ENCODE measurements at regions not wholly inside any gene's neighbourhood (a gene's known extent, or its start where the extent isn't known, plus 50 kb on each side); places are given as distances from the start of the nearest gene placed in this dataset.

DNA sequence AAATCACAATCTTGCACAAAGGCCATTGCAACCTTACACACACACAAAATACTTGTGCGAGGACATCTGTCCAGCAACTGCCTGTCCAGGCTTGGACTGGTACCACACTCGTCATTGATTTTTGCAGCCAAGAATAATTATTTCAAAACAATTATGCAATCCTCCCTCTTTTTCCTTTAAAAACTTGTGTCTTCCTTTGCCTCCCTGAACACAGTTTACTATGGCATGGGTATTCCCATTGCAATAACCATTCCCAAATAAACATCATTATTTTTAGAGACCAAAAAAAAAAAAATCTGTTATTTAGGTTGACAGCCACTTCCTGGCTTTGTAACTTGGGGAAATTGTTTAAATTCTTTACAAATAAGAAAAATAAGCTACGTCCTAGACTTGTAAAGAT, 54.0 kb downstream of the C11orf91 start:
- Mint-ChIP-seq H3K27me3 (peaks cover 19 to 28% of the 10 kb centered on the region in 2 donors), H3K4me3 (no peak overlapping the region), H3K9me3 (no peaks in the 10 kb centered on the region), H3K4me1 (no peaks in the 10 kb centered on the region), H3K36me3 (no peaks in the 10 kb centered on the region), H3K27ac (no peak overlapping the region)
- Histone ChIP-seq H3K4me1 (ENCODE audit: control insufficient read depth in 1 of 2, extremely low read depth in 1 of 2, insufficient read depth in 2 of 2, low read length in 2 of 2) (no peaks in the 10 kb centered on the region), H3K36me3 (ENCODE audit: control insufficient read depth in 2 of 2, extremely low read depth in 1 of 2, insufficient read depth in 1 of 2, low read length in 1 of 2) (no peaks in the 10 kb centered on the region), H3K9me3 (no peaks in the 10 kb centered on the region), H3K4me3 (ENCODE audit: control insufficient read depth in 1 of 2, extremely low read depth in 1 of 2, low read length in 1 of 2) (no peak overlapping the region), H3K27me3 (replicated peaks in 1 of 2; ENCODE audit: control insufficient read depth in 2 of 2, extremely low read depth in 1 of 2, insufficient read depth in 2 of 2, low read length in 1 of 2) (peaks cover 0 to 14% of the 10 kb centered on the region in 2 experiments), H3K27ac (ENCODE audit: low read length) (no peak overlapping the region)
- DNase-seq (no peak), ATAC-seq (replicated peaks in 1 of 4) (no peak)
- CTCF ChIA-PET = interaction anchor here in 1 of 2 donors (0.6 to 0.7 kb wide), 2 partner anchors 79 to 241 kb away, joined by 3 to 5 read pairs; no protein-coding TSS in a partner anchor
- 50% methylated on average over 2 of the region's 3 CpGs for WGBS (ENCODE audit: insufficient coverage)
- POLR2A ChIA-PET = no interaction called here

DNA sequence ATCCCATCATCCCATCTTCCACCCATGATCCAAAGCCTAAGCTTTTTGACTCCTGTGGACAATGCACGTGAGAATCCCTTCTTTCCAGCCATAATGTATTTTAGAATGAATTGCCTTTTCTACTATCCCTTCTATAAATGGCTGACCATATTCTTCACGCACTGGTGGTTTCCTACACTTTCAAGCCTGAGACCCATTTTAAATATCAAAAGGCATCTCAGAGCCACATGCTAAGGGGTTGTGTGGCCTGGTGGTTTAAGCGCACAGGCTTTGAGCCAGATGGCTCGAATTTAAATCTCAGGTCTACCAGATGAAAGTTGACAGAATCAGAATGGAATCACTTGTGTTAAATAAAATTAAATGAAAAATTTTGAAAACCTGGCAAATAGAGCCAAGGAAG, 54.5 kb downstream of the C11orf91 start:
- no CpG with 5 or more reads among the region's 4 CpGs for WGBS (ENCODE audit: insufficient coverage)
- H3K4me1 Mint-ChIP-seq = no peaks in the 10 kb centered on the region
- Histone ChIP-seq H3K27ac (ENCODE audit: low read length) (no peak overlapping the region), H3K4me3 (ENCODE audit: control insufficient read depth in 1 of 2, extremely low read depth in 1 of 2, low read length in 1 of 2) (no peak overlapping the region), H3K9me3 (no peaks in the 10 kb centered on the region), H3K27me3 (replicated peaks in 1 of 2; ENCODE audit: control insufficient read depth in 2 of 2, extremely low read depth in 1 of 2, insufficient read depth in 2 of 2, low read length in 1 of 2) (peaks cover 0 to 14% of the 10 kb centered on the region in 2 experiments), H3K36me3 (ENCODE audit: control insufficient read depth in 2 of 2, extremely low read depth in 1 of 2, insufficient read depth in 1 of 2, low read length in 1 of 2) (no peaks in the 10 kb centered on the region), H3K4me1 (ENCODE audit: control insufficient read depth in 1 of 2, extremely low read depth in 1 of 2, insufficient read depth in 2 of 2, low read length in 2 of 2) (no peaks in the 10 kb centered on the region)
- H3K4me3 Mint-ChIP-seq = no peak overlapping the region
- H3K36me3 Mint-ChIP-seq = no peaks in the 10 kb centered on the region
- H3K27ac Mint-ChIP-seq = no peak overlapping the region
- peaks cover 19 to 28% of the 10 kb centered on the region in 2 donors for H3K27me3 Mint-ChIP-seq
- no peaks in the 10 kb centered on the region for H3K9me3 Mint-ChIP-seq
- CTCF ChIA-PET = interaction anchor here in 1 of 2 donors (0.6 kb wide), 1 partner anchor 241 kb away, joined by 5 read pairs; no protein-coding TSS in a partner anchor
- POLR2A ChIA-PET = no interaction called here
- ATAC-seq (replicated peaks in 1 of 4) (no peak), DNase-seq (no peak)

GRCh38 chr11:33645686-33646085, 54.9 kb downstream of the C11orf91 start:
- Mint-ChIP-seq H3K9me3 (no peaks in the 10 kb centered on the region), H3K4me1 (no peaks in the 10 kb centered on the region), H3K36me3 (no peaks in the 10 kb centered on the region), H3K4me3 (no peak overlapping the region), H3K27me3 (peaks cover 16 to 26% of the 10 kb centered on the region in 2 donors), H3K27ac (no peak overlapping the region)
- Histone ChIP-seq H3K36me3 (ENCODE audit: control insufficient read depth in 2 of 2, extremely low read depth in 1 of 2, insufficient read depth in 1 of 2, low read length in 1 of 2) (no peaks in the 10 kb centered on the region), H3K4me1 (ENCODE audit: control insufficient read depth in 1 of 2, extremely low read depth in 1 of 2, insufficient read depth in 2 of 2, low read length in 2 of 2) (no peaks in the 10 kb centered on the region), H3K27ac (ENCODE audit: low read length) (no peak overlapping the region), H3K9me3 (no peaks in the 10 kb centered on the region), H3K27me3 (replicated peaks in 1 of 2; ENCODE audit: control insufficient read depth in 2 of 2, extremely low read depth in 1 of 2, insufficient read depth in 2 of 2, low read length in 1 of 2) (peaks cover 0 to 17% of the 10 kb centered on the region in 2 experiments), H3K4me3 (ENCODE audit: control insufficient read depth in 1 of 2, extremely low read depth in 1 of 2, low read length in 1 of 2) (no peak overlapping the region)
- WGBS (ENCODE audit: insufficient coverage) = 87% methylated on average over 11 of the region's 20 CpGs
- ChIA-PET POLR2A (no interaction called here), CTCF (no interaction called here)
- no peak for ATAC-seq (replicated peaks in 1 of 4)
- DNase-seq = no peak

DNA sequence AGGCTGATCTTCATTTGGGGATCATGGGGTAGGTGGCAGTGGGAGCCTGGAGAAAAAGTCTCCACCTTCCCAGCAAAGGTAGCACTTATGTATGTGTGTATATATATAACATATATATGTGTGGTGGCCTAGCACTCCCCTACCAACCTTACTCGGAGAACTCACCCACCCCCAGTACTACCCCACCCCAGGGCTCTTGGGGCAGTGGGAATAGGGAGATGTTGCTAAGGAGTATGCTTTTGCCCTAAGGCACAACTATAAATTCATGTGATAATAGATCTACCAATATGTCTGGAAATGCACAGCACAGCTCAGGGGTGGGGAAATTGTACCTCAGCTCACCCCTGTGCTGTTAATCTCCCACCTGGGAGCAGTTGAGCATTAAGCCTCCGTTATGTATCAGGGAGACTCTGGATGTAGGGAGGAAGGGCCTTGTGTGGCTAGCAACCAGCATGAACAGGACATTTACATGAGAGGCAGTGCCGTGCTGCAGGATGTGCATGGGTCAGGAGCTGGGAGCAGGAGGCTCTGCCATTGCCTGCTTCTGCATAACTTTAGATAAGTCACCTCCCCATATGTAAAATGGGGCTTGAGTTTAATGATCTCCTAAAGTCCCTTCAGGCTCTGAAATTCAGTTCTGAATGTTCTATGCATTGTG, 57.3 kb downstream of the C11orf91 start:
- WGBS (ENCODE audit: insufficient coverage) = 50% methylated on average over 1 of the region's 3 CpGs
- POLR2A ChIA-PET = no interaction called here

GRCh38 chr11:33642461-33643166, 58.0 kb downstream of the C11orf91 start:
- H3K27ac Mint-ChIP-seq = no peak overlapping the region
- WGBS (ENCODE audit: insufficient coverage) = 88% methylated on average over 6 of the region's 8 CpGs
- H3K4me3 Mint-ChIP-seq = no peak overlapping the region

More for the DNA sequence above, 57.3 kb downstream of the C11orf91 start:
- Mint-ChIP-seq H3K27me3 (peaks cover 19 to 21% of the 10 kb centered on the region in 2 donors), H3K9me3 (peaks cover 0 to 4% (median 0%) of the 10 kb centered on the region in 3 donors), H3K4me3 (no peak overlapping the region), H3K4me1 (no peaks in the 10 kb centered on the region), H3K36me3 (no peaks in the 10 kb centered on the region), H3K27ac (no peak overlapping the region)
- no peak overlapping the region for H3K4me3 ChIP-seq (ENCODE audit: control insufficient read depth in 1 of 2, extremely low read depth in 1 of 2, low read length in 1 of 2)
- no peak for ATAC-seq (replicated peaks in 1 of 4)
- H3K36me3 ChIP-seq (ENCODE audit: control insufficient read depth in 2 of 2, extremely low read depth in 1 of 2, insufficient read depth in 1 of 2, low read length in 1 of 2) = no peaks in the 10 kb centered on the region
- no peak overlapping the region for H3K27ac ChIP-seq (ENCODE audit: low read length)
- CTCF ChIA-PET = no interaction called here
- H3K4me1 ChIP-seq (ENCODE audit: control insufficient read depth in 1 of 2, extremely low read depth in 1 of 2, insufficient read depth in 2 of 2, low read length in 2 of 2) = no peaks in the 10 kb centered on the region
- peaks cover 0 to 17% of the 10 kb centered on the region in 2 experiments for H3K27me3 ChIP-seq (replicated peaks in 1 of 2; ENCODE audit: control insufficient read depth in 2 of 2, extremely low read depth in 1 of 2, insufficient read depth in 2 of 2, low read length in 1 of 2)
- no peaks in the 10 kb centered on the region for H3K9me3 ChIP-seq
- no peak for DNase-seq

GRCh38 chr11:33640730-33641371, 59.8 kb downstream of the C11orf91 start:
- ATAC-seq (replicated peaks in 1 of 4) (no peak), DNase-seq (no peak)
- H3K4me3 ChIP-seq (ENCODE audit: control insufficient read depth in 1 of 2, extremely low read depth in 1 of 2, low read length in 1 of 2) = no peak overlapping the region
- no peak overlapping the region for H3K27ac ChIP-seq (ENCODE audit: low read length)
- Mint-ChIP-seq H3K27ac (no peak overlapping the region), H3K9me3 (peaks cover 0 to 4% (median 0%) of the 10 kb centered on the region in 3 donors), H3K27me3 (peaks cover 23 to 27% of the 10 kb centered on the region in 2 donors), H3K36me3 (no peaks in the 10 kb centered on the region), H3K4me1 (no peaks in the 10 kb centered on the region), H3K4me3 (no peak overlapping the region)
- no peaks in the 10 kb centered on the region for H3K9me3 ChIP-seq
- no peaks in the 10 kb centered on the region for H3K4me1 ChIP-seq (ENCODE audit: control insufficient read depth in 1 of 2, extremely low read depth in 1 of 2, insufficient read depth in 2 of 2, low read length in 2 of 2)
- WGBS (ENCODE audit: insufficient coverage) = no CpG with 5 or more reads among the region's 8 CpGs
- no peaks in the 10 kb centered on the region for H3K36me3 ChIP-seq (ENCODE audit: control insufficient read depth in 2 of 2, extremely low read depth in 1 of 2, insufficient read depth in 1 of 2, low read length in 1 of 2)
- peaks cover 0 to 17% of the 10 kb centered on the region in 2 experiments for H3K27me3 ChIP-seq (replicated peaks in 1 of 2; ENCODE audit: control insufficient read depth in 2 of 2, extremely low read depth in 1 of 2, insufficient read depth in 2 of 2, low read length in 1 of 2)
- POLR2A ChIA-PET = no interaction called here
- CTCF ChIA-PET = interaction anchor here in 1 of 2 donors (0.7 kb wide), 1 partner anchor 346 kb away, joined by 3 read pairs; no protein-coding TSS in a partner anchor

More at GRCh38 chr11:33642461-33643166, 58.0 kb downstream of the C11orf91 start:
- POLR2A ChIA-PET = no interaction called here
- H3K4me3 ChIP-seq (ENCODE audit: control insufficient read depth in 1 of 2, extremely low read depth in 1 of 2, low read length in 1 of 2) = no peak overlapping the region
- CTCF ChIA-PET = no interaction called here
- Mint-ChIP-seq H3K9me3 (peaks cover 0 to 4% (median 0%) of the 10 kb centered on the region in 3 donors), H3K36me3 (no peaks in the 10 kb centered on the region), H3K4me1 (no peaks in the 10 kb centered on the region), H3K27me3 (peaks cover 23 to 26% of the 10 kb centered on the region in 2 donors)
- DNase-seq = no peak
- no peaks in the 10 kb centered on the region for H3K36me3 ChIP-seq (ENCODE audit: control insufficient read depth in 2 of 2, extremely low read depth in 1 of 2, insufficient read depth in 1 of 2, low read length in 1 of 2)
- no peak overlapping the region for H3K27ac ChIP-seq (ENCODE audit: low read length)
- H3K27me3 ChIP-seq (replicated peaks in 1 of 2; ENCODE audit: control insufficient read depth in 2 of 2, extremely low read depth in 1 of 2, insufficient read depth in 2 of 2, low read length in 1 of 2) = peaks cover 0 to 17% of the 10 kb centered on the region in 2 experiments
- no peaks in the 10 kb centered on the region for H3K4me1 ChIP-seq (ENCODE audit: control insufficient read depth in 1 of 2, extremely low read depth in 1 of 2, insufficient read depth in 2 of 2, low read length in 2 of 2)
- no peak for ATAC-seq (replicated peaks in 1 of 4)
- no peaks in the 10 kb centered on the region for H3K9me3 ChIP-seq

All from T-cell (primary cell).